Vagina (tissue), 2 donors: ENCODE measurements at regions not wholly inside any gene's neighbourhood (a gene's known extent, or its start where the extent isn't known, plus 50 kb on each side); places are given as distances from the start of the nearest gene placed in this dataset.

Experiments
- CTCF ChIP-seq, 3 experiments: fragments of 450-650 bp in 2 of 3; fragments of 200-600 bp in 1 of 3; sonication (generic) in 1 of 3; IDR thresholded peaks; one replicate each; pipeline ENCODE4 v1.5.1; 2017 to 2019; ENCODE audit warnings: antibody characterized with exemption in 3 of 3, mild to moderate bottlenecking in 2 of 3, moderate library complexity in 2 of 3
- POLR2A ChIP-seq, 2 donors: fragments of 450-650 bp; IDR thresholded peaks; one replicate each; pipeline ENCODE4 v1.6.1; 2017; ENCODE audit warnings: antibody characterized with exemption in 2 of 2, mild to moderate bottlenecking in 2 of 2, moderate library complexity in 2 of 2
- POLR2AphosphoS5 ChIP-seq, 2 donors: sonication (generic); formaldehyde crosslinking; IDR thresholded peaks; one replicate each; pipeline ENCODE4 v1.9.0; 2017; ENCODE audit warnings: antibody characterized with exemption in 2 of 2, mild to moderate bottlenecking in 2 of 2, low read depth in 1 of 2; ENCODE audit not compliant: insufficient read depth in 1 of 2

GRCh38 chr5:2335125-2335732 is 416.2 kb downstream of the IRX2 start:
- no peak for TF ChIP-seq CTCF (IDR thresholded peaks at IDR 0.05)
- no peak for TF ChIP-seq POLR2A (IDR thresholded peaks at IDR 0.05)
- TF ChIP-seq POLR2AphosphoS5 (IDR thresholded peaks at IDR 0.05; ENCODE audit: insufficient read depth in 1 of 2, low read depth in 1 of 2): no peak
